H1 (cell line): ENCODE measurements at regions not wholly inside any gene's neighbourhood (a gene's known extent, or its start where the extent isn't known, plus 50 kb on each side); places are given as distances from the start of the nearest gene placed in this dataset.

Source experiments
- EZH2 ChIP-seq: fragments of 200-600 bp; sonication (generic); IDR thresholded peaks from 2 replicates; pipeline ENCODE4 v1.7.1; 2012; ENCODE audit warnings: low read depth, mild to moderate bottlenecking, moderate library complexity, low read length, inconsistent platforms; ENCODE audit not compliant: severe bottlenecking
- POLR2A ChIP-seq, 2 experiments: IDR thresholded peaks; 1 replicate in 1 of 2; 2 replicates in 1 of 2; pipeline ENCODE4 v1.6.1; 2011; ENCODE audit warnings: low read depth in 2 of 2, low read length in 2 of 2, mild to moderate bottlenecking in 2 of 2; ENCODE audit errors: control extremely low read depth in 1 of 2
- POLR2AphosphoS5 ChIP-seq: IDR thresholded peaks from 2 replicates; pipeline ENCODE4 v1.6.1; 2011; ENCODE audit warnings: low read depth, low read length
- SP2 ChIP-seq: IDR thresholded peaks from 2 replicates; pipeline ENCODE4 v1.6.1; 2012; ENCODE audit warnings: mild to moderate bottlenecking, low read length, inconsistent platforms
- TBP ChIP-seq: IDR thresholded peaks from 2 replicates; pipeline ENCODE4 v1.6.1; 2011; ENCODE audit warnings: low read depth, low read length, improper control_type of control experiment
- TF ChIP-seq, protein P1 (sequence below), 3 experiments: IDR thresholded peaks; 1 replicate in 2 of 3; 2 replicates in 1 of 3; pipeline versions ENCODE4 v1.5.1 to v1.6.1; 2011; ENCODE audit warnings: low read length in 3 of 3, mild to moderate bottlenecking in 3 of 3, inconsistent platforms in 2 of 3, low read depth in 1 of 3, moderate library complexity in 1 of 3; ENCODE audit not compliant: insufficient read depth in 1 of 3; ENCODE audit errors: control extremely low read depth in 1 of 3

DNA sequence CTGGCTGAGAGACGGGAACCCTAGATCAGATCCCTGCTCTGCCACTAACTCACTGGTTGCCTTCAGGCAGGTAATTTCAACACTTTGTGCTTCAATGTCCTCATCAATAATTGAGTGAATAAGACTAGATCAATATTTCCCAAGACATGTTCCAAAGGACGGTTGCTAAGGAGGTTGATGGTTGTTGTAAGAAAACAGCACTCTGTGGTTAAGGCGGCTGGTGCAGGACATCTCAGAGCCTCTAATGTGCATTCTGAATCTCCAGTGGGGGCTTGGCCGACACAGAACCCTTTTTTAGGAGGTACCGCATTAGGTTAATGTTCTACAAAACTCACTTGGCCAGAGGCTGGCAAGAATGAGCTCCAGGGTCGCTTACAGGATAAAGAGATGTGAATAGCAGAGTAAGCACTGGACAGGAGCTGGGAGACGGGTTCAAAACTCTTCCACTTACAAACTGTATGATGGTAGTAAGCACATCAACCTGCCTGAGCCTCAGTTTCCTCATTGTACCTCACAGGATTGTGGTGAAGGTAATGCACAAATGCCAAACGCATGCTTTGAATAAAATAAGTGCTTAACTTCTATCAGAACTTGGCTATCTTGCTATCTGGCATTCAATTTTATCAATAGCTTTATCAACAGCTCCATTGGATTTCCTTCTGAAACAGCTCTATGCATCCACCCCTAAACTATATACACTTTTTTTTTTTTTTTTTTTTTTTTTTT, 136.9 kb upstream of the PARP11 start:
- TF ChIP-seq, protein P1, sequence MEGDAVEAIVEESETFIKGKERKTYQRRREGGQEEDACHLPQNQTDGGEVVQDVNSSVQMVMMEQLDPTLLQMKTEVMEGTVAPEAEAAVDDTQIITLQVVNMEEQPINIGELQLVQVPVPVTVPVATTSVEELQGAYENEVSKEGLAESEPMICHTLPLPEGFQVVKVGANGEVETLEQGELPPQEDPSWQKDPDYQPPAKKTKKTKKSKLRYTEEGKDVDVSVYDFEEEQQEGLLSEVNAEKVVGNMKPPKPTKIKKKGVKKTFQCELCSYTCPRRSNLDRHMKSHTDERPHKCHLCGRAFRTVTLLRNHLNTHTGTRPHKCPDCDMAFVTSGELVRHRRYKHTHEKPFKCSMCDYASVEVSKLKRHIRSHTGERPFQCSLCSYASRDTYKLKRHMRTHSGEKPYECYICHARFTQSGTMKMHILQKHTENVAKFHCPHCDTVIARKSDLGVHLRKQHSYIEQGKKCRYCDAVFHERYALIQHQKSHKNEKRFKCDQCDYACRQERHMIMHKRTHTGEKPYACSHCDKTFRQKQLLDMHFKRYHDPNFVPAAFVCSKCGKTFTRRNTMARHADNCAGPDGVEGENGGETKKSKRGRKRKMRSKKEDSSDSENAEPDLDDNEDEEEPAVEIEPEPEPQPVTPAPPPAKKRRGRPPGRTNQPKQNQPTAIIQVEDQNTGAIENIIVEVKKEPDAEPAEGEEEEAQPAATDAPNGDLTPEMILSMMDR (IDR thresholded peaks at IDR 0.05; ENCODE audit: control extremely low read depth in 1 of 3, insufficient read depth in 1 of 3, low read depth in 1 of 3, low read length in 3 of 3): no peak
- TF ChIP-seq POLR2AphosphoS5: no peak
- no peak for TF ChIP-seq TBP
- no peak for TF ChIP-seq SP2
- no peak for TF ChIP-seq POLR2A (IDR thresholded peaks at IDR 0.05; ENCODE audit: control extremely low read depth in 1 of 2, low read depth in 2 of 2, low read length in 2 of 2)
- TF ChIP-seq EZH2: no peak
